Mesendoderm (in vitro differentiated cells): ENCODE measurements at regions not wholly inside any gene's neighbourhood (a gene's known extent, or its start where the extent isn't known, plus 50 kb on each side); places are given as distances from the start of the nearest gene placed in this dataset.

ENCODE experiments used
- DNase-seq: peaks from one replicate; pipeline ENCODE4 v3.0.0; 2013
- H2AK5ac ChIP-seq: 2 replicates; pipeline ENCODE4 v1.6.1; 2013; ENCODE audit warnings: low read length, inconsistent platforms
- H2BK120ac ChIP-seq: 2 replicates; pipeline ENCODE4 v1.6.1; 2013; ENCODE audit warnings: low read depth, mild to moderate bottlenecking, low read length, moderate library complexity, mixed read lengths
- H2BK15ac ChIP-seq: replicated peaks from 2 replicates; pipeline ENCODE4 v1.6.1; 2013; ENCODE audit warnings: low read depth, mild to moderate bottlenecking, moderate library complexity
- H2BK5ac ChIP-seq: 2 replicates; pipeline ENCODE4 v1.6.1; 2013; ENCODE audit warnings: low read length, inconsistent platforms
- H3K18ac ChIP-seq: 2 replicates; pipeline ENCODE4 v1.6.1; 2013; ENCODE audit warnings: mild to moderate bottlenecking, low read length, mixed read lengths
- H3K23ac ChIP-seq: one replicate; pipeline ENCODE4 v1.6.1; 2013; ENCODE audit warnings: low read length
- H3K27ac ChIP-seq: 2 replicates; pipeline ENCODE4 v1.5.1; 2013; ENCODE audit warnings: low read depth, mild to moderate bottlenecking, inconsistent platforms, low read length, moderate library complexity
- H3K27me3 ChIP-seq: 2 replicates; pipeline ENCODE4 v1.6.1; 2013; ENCODE audit warnings: low read length, control low read depth, mild to moderate bottlenecking, inconsistent platforms; ENCODE audit not compliant: insufficient read depth, poor library complexity
- H3K36me3 ChIP-seq: 2 replicates; pipeline ENCODE4 v1.6.1; 2013; ENCODE audit warnings: low read length, inconsistent platforms; ENCODE audit not compliant: control insufficient read depth, insufficient read depth
- H3K4ac ChIP-seq: one replicate; pipeline ENCODE4 v1.6.1; 2013; ENCODE audit warnings: low read depth, mild to moderate bottlenecking, low read length, moderate library complexity
- H3K4me1 ChIP-seq: 2 replicates; pipeline ENCODE4 v1.6.1; 2013; ENCODE audit warnings: low read depth, low read length, inconsistent platforms; ENCODE audit not compliant: control insufficient read depth
- H3K4me2 ChIP-seq: 2 replicates; pipeline ENCODE4 v1.6.1; 2013; ENCODE audit warnings: low read length
- H3K4me3 ChIP-seq: 2 replicates; pipeline ENCODE4 v1.5.1; 2013; ENCODE audit warnings: mild to moderate bottlenecking, low read length
- H3K56ac ChIP-seq: one replicate; pipeline ENCODE4 v1.6.1; 2013; ENCODE audit warnings: low read length
- H3K79me1 ChIP-seq: 2 replicates; pipeline ENCODE4 v1.6.1; 2013; ENCODE audit warnings: low read length, inconsistent platforms
- H3K79me2 ChIP-seq: 2 replicates; pipeline ENCODE4 v1.6.1; 2013; ENCODE audit warnings: mild to moderate bottlenecking, low read length; ENCODE audit not compliant: control insufficient read depth, insufficient read depth
- H3K9ac ChIP-seq: 2 replicates; pipeline ENCODE4 v1.6.1; 2013; ENCODE audit warnings: low read length, inconsistent platforms
- H4K5ac ChIP-seq: one replicate; pipeline ENCODE4 v1.6.1; 2013; ENCODE audit warnings: low read length
- H4K8ac ChIP-seq: one replicate; pipeline ENCODE4 v1.6.1; 2013; ENCODE audit warnings: low read depth, mild to moderate bottlenecking, control low read depth, low read length, moderate library complexity
- WGBS: extraction: QIAGEN DNeasy Blood & Tissue Kit; methylation state at CpG from one replicate; pipeline ENCODE4 v1.1.7; 2013; ENCODE audit warnings: low lambda C conversion rate, missing lambda C conversion rate; ENCODE audit not compliant: insufficient coverage; ENCODE audit errors: extremely low coverage; 5-methylcytosine and 5-hydroxymethylcytosine counted together

- H3K9ac ChIP-seq, result no peak overlapping the region
- no peak overlapping the region for H2AK5ac ChIP-seq
- H3K27ac ChIP-seq, result no peak overlapping the region
- H4K8ac ChIP-seq, result no peak overlapping the region
- H3K56ac ChIP-seq, result no peak overlapping the region
- H3K4me2 ChIP-seq, result no peak overlapping the region
- H3K79me2 ChIP-seq, result no peaks in the 10 kb centered on the region
- H3K23ac ChIP-seq, result no peak overlapping the region
- no peaks in the 10 kb centered on the region for H3K27me3 ChIP-seq
- H2BK120ac ChIP-seq, result no peak overlapping the region
- no peak overlapping the region for H4K5ac ChIP-seq
- no peak overlapping the region for H2BK15ac ChIP-seq
- no peak overlapping the region for H2BK5ac ChIP-seq
- H3K4ac ChIP-seq, result peak overlapping the region; percentile 79
- no peaks in the 10 kb centered on the region for H3K79me1 ChIP-seq
- H3K18ac ChIP-seq, result no peak overlapping the region
- H3K4me3 ChIP-seq, result no peak overlapping the region
- H3K36me3 ChIP-seq, result no peaks in the 10 kb centered on the region
- H3K4me1 ChIP-seq, result no peaks in the 10 kb centered on the region
- no peak for DNase-seq
- WGBS, result no CpG with 5 or more reads among the region's 7 CpGs
Measured at GRCh38 chr14:87430214-87430613, 562.8 kb downstream of the GALC start.

GRCh38 chr14:87419925-87420324, 573.1 kb downstream of the GALC start:
- DNase-seq, result no peak
- Histone ChIP-seq H3K18ac (no peak overlapping the region), H4K8ac (no peak overlapping the region), H3K56ac (no peak overlapping the region), H2BK120ac (no peak overlapping the region), H3K36me3 (peaks cover 1% of the 10 kb centered on the region), H3K27me3 (no peaks in the 10 kb centered on the region), H3K9ac (no peak overlapping the region), H3K27ac (no peak overlapping the region), H2BK5ac (no peak overlapping the region), H3K4me3 (no peak overlapping the region), H3K23ac (no peak overlapping the region), H3K4me2 (no peak overlapping the region), H3K79me1 (no peaks in the 10 kb centered on the region), H4K5ac (no peak overlapping the region), H2BK15ac (no peak overlapping the region), H2AK5ac (no peak overlapping the region), H3K79me2 (no peaks in the 10 kb centered on the region), H3K4ac (no peak overlapping the region), H3K4me1 (no peaks in the 10 kb centered on the region)
- no CpG with 5 or more reads among the region's 2 CpGs for WGBS

GRCh38 chr14:87411370-87411769, 581.6 kb downstream of the GALC start:
- Histone ChIP-seq H3K9ac (no peak overlapping the region), H3K79me1 (no peaks in the 10 kb centered on the region), H2BK15ac (no peak overlapping the region), H3K4me2 (no peak overlapping the region), H3K23ac (no peak overlapping the region), H3K56ac (no peak overlapping the region), H3K4ac (no peak overlapping the region), H3K79me2 (no peaks in the 10 kb centered on the region), H3K27ac (no peak overlapping the region), H2BK5ac (no peak overlapping the region), H2BK120ac (no peak overlapping the region), H3K18ac (no peak overlapping the region), H2AK5ac (no peak overlapping the region), H3K4me3 (no peak overlapping the region), H3K4me1 (no peaks in the 10 kb centered on the region), H3K27me3 (no peaks in the 10 kb centered on the region), H4K5ac (no peak overlapping the region), H3K36me3 (no peaks in the 10 kb centered on the region), H4K8ac (no peak overlapping the region)
- peak; percentile 33 for DNase-seq
- WGBS, result no CpG with 5 or more reads among the region's 3 CpGs

GRCh38 chr14:87409393-87409792, 583.6 kb downstream of the GALC start:
- Histone ChIP-seq H2AK5ac (no peak overlapping the region), H3K36me3 (no peaks in the 10 kb centered on the region), H3K9ac (no peak overlapping the region), H4K8ac (no peak overlapping the region), H4K5ac (no peak overlapping the region), H3K56ac (no peak overlapping the region), H3K4me2 (no peak overlapping the region), H3K4me1 (no peaks in the 10 kb centered on the region), H2BK5ac (no peak overlapping the region), H2BK120ac (no peak overlapping the region), H3K4me3 (no peak overlapping the region), H3K79me2 (no peaks in the 10 kb centered on the region), H3K27ac (no peak overlapping the region), H3K4ac (no peak overlapping the region), H3K18ac (peak overlapping the region; percentile 60), H3K79me1 (no peaks in the 10 kb centered on the region), H3K27me3 (no peaks in the 10 kb centered on the region), H2BK15ac (peak overlapping the region; percentile 19), H3K23ac (no peak overlapping the region)
- peak; percentile 31 for DNase-seq

GRCh38 chr14:87407344-87407743, 585.6 kb downstream of the GALC start:
- no peak overlapping the region for H3K4me3 ChIP-seq
- H3K36me3 ChIP-seq, result no peaks in the 10 kb centered on the region
- no peak overlapping the region for H2AK5ac ChIP-seq
- no CpG with 5 or more reads among the region's 2 CpGs for WGBS
- H3K79me2 ChIP-seq, result no peaks in the 10 kb centered on the region
- no peaks in the 10 kb centered on the region for H3K79me1 ChIP-seq
- H3K18ac ChIP-seq, result no peak overlapping the region
- no peak overlapping the region for H3K9ac ChIP-seq
- H3K56ac ChIP-seq, result no peak overlapping the region
- H4K8ac ChIP-seq, result no peak overlapping the region
- H2BK5ac ChIP-seq, result no peak overlapping the region
- H3K4me2 ChIP-seq, result no peak overlapping the region
- H2BK120ac ChIP-seq, result no peak overlapping the region
- DNase-seq, result peak; percentile 5
- no peak overlapping the region for H3K4ac ChIP-seq
- no peaks in the 10 kb centered on the region for H3K4me1 ChIP-seq
- H2BK15ac ChIP-seq, result peak overlapping the region; percentile 74
- H3K27me3 ChIP-seq, result no peaks in the 10 kb centered on the region
- no peak overlapping the region for H4K5ac ChIP-seq
- H3K27ac ChIP-seq, result no peak overlapping the region
- no peak overlapping the region for H3K23ac ChIP-seq

- H3K36me3 ChIP-seq, result no peaks in the 10 kb centered on the region
- no peaks in the 10 kb centered on the region for H3K27me3 ChIP-seq
- no peak for DNase-seq
- no peak overlapping the region for H4K5ac ChIP-seq
- H2BK120ac ChIP-seq, result no peak overlapping the region
- H2BK15ac ChIP-seq, result no peak overlapping the region
- H3K4ac ChIP-seq, result no peak overlapping the region
- no peak overlapping the region for H3K4me2 ChIP-seq
- H2AK5ac ChIP-seq, result no peak overlapping the region
- H3K4me1 ChIP-seq, result no peaks in the 10 kb centered on the region
- no peaks in the 10 kb centered on the region for H3K79me2 ChIP-seq
- H3K9ac ChIP-seq, result no peak overlapping the region
- no CpG with 5 or more reads among the region's 3 CpGs for WGBS
- H3K23ac ChIP-seq, result no peak overlapping the region
- no peaks in the 10 kb centered on the region for H3K79me1 ChIP-seq
- no peak overlapping the region for H3K56ac ChIP-seq
- no peak overlapping the region for H2BK5ac ChIP-seq
- H3K4me3 ChIP-seq, result no peak overlapping the region
- H4K8ac ChIP-seq, result no peak overlapping the region
- H3K27ac ChIP-seq, result no peak overlapping the region
- H3K18ac ChIP-seq, result no peak overlapping the region
Measured at GRCh38 chr14:87405563-87405962, 587.4 kb downstream of the GALC start.
